Activated CD4-positive, alpha-beta T cell treated with anti-CD3 and anti-CD28 coated beads for 24 hours (primary cell): ENCODE measurements at regions not wholly inside any gene's neighbourhood (a gene's known extent, or its start where the extent isn't known, plus 50 kb on each side); places are given as distances from the start of the nearest gene placed in this dataset.
"Not testable (repeated sequence)": the region's sequence is repeated elsewhere in the genome, so short reads cannot be mapped to it uniquely, and the experiment has no call there.

ENCODE experiments used
- DNase-seq, 2 donors: peaks; one replicate each; pipeline ENCODE4 v3.0.0-alpha.2; 2020; ENCODE audit warnings: low read depth in 2 of 2

GRCh38 chr5:86977190-86977589, 290.5 kb upstream of the RASA1 start:
- DNase-seq: no peak

DNA sequence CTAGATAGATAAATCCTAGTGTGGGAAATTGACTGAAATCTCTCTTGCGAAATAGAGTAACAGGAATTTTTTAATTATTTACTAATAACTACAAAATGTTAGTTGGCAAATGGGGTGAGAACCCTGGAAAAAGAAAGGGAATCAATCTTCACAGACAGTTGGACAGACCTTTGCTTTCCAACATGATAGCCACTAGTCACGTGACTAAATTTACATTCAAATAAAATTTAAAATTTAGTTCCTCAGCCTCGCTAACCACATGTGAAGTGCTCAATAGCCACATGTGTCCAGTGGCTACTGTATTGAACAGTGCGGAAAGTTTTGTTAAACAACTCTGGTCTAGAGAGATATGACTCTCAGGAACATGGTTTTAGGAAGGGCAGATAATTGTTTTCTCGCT, 289.9 kb upstream of the RASA1 start:
- DNase-seq: no peak

GRCh38 chr5:86979811-86980411, 287.8 kb upstream of the RASA1 start:
- DNase-seq: no peak

GRCh38 chr5:86981898-86982297, 285.8 kb upstream of the RASA1 start:
- no peak for DNase-seq

GRCh38 chr5:86983208-86983607, 284.5 kb upstream of the RASA1 start:
- no peak for DNase-seq

DNA sequence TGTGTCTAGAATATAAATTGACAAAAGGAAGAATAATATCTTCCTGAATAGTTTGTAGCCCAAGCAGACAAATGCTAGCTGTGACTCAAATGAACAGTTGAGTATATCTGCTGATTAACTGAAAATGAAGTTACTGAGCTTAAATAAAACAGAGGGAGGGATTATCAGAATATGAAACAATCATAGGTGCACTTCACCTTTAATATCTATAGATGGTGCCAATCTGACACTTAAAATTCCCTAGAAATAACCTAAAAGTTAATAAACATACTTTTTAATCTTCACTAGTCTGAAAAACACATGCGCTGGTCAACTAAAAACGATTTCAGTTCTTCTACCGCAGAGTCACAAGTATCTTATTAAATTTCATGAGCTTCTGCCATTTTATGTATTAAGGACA, 280.8 kb upstream of the RASA1 start:
- no peak for DNase-seq

GRCh38 chr5:86997516-86997915, 270.2 kb upstream of the RASA1 start:
- no peak for DNase-seq

GRCh38 chr5:86999951-87000350, 267.7 kb upstream of the RASA1 start:
- DNase-seq: no peak

DNA sequence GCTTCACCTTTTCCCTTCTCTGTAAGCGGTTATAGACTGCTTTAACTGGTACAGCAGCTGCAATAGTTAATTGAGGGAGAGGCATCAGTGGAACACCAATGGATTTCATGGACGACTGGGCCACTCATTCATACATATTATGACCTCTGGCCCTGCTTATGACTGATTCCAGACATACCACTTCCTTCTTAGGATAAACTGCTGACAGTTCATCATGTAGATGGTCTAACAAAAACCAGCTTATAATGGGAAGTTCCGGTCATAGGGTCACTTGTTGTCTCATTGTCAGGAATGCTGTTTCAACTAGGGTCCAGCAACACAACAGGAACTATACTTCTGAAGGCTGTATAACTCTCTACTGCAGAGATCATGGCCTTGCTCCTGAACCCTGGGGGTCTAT, 265.2 kb upstream of the RASA1 start:
- no peak for DNase-seq

GRCh38 chr5:87004101-87004500, 263.6 kb upstream of the RASA1 start:
- no peak for DNase-seq

- DNase-seq: no peak
These were observed 259.9 kb upstream of the RASA1 start for GRCh38 chr5:87007737-87008136.

DNA sequence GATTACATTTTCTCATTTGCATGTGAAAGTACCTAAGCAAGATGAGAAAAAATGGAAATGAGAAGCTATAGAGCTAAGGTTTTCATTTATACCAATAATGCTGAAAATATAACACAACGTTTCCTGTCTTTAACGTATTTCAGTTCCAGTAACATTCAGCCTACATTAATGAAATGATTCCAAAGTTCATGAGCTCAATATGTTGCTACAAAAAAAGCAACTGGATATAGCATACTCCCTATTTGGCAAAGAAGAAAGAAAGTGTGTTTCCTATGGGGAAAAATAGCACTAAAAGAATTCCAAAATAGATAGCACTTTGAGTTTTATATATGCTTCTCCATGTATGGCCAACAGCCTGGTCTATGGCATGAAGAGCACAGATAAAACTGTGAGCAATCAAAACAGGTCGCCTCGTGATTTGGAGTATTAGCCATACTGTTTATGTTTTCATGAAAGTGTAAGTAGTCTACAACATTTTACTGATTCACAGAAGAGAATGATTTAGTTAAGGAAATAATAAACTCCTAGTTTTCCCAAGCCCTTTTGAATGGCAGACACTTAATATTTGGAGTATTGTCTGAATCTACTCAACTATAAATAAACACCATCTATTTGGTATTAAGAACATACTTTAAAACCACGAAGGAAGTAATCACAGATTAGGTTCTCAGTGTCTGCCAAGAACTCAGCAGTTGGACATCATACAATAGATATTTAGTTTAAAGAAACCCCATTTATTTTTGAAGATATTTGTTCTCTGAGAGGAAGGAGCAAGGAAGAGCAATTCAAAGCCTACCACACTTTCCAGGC, 258.7 kb upstream of the RASA1 start:
- DNase-seq: no peak

DNA sequence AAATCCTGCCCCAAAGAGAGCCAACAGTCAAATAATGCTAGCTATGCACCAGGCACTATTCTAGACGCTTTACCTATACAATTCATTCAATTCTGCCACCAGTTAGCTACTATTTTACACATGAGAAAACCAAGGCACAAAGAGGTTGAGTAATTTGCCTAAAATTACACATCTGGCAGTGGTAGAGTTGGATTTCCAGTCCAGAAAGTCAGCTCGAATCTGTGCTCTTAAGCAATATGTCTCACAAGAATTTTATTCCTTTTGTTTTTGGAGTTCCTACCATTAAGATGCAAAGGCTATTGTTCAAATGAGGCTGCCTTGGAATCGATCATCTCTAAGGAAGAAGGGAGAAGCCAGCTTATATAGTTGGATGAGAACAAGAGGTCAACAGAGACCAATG, 256.9 kb upstream of the RASA1 start:
- no peak for DNase-seq

- no peak for DNase-seq
These were observed 251.8 kb upstream of the RASA1 start for GRCh38 chr5:87015901-87016300.

- DNase-seq: no peak
These were observed 247.4 kb upstream of the RASA1 start for GRCh38 chr5:87020099-87020934.

- no peak for DNase-seq
These were observed 245.3 kb upstream of the RASA1 start for GRCh38 chr5:87022415-87022814.

- DNase-seq: no peak
These were observed 240.1 kb upstream of the RASA1 start for GRCh38 chr5:87027570-87027969.

- no peak for DNase-seq
These were observed 237.7 kb upstream of the RASA1 start for GRCh38 chr5:87029951-87030350.

DNA sequence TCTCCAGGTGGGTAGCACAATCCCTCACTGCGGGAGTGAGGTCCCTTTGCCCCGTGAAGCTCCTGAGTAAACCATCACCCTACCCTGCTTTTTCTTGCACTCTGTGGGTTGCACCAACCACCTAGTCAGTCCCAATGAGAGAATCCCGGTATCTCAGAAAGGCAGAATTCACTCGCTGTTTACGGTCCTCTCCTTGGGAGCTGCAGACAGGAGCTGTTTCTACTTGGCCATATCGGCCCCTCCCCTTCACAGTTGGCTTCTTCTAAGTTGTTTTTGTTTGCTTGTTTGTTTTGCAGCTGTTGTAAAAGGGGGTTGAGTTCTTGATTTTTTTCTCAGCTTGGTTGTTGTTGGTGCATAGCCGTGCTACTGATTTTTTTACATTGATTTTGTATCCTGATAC, 237.0 kb upstream of the RASA1 start:
- DNase-seq: no peak

- no peak for DNase-seq
These were observed 233.1 kb upstream of the RASA1 start for GRCh38 chr5:87034557-87034956.

GRCh38 chr5:87042554-87042953, 225.1 kb upstream of the RASA1 start:
- DNase-seq: no peak

DNA sequence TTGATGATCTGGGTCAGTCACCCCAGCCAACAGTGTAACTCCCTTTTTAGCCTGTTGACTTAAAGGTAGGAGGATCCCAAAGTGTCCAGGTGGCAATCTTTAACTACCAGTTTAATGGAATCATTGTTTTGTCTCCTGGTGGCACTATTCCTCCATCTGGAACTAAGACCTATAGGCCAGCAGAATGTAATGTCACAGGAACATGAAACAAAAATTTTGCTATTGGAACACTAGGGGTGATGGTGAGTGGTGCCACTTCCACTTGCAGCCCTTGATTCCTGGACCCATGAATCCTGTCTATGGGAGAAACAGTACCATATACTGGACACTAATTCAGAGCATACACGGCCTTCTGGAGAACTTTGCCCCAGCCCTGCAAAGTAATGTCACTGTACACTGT, 219.5 kb upstream of the RASA1 start:
- DNase-seq: no peak

- not testable (repeated sequence) for DNase-seq
These were observed 218.7 kb upstream of the RASA1 start for GRCh38 chr5:87049012-87049411.
